ENCODE measurements at regions not wholly inside any gene's neighbourhood (a gene's known extent, or its start where the extent isn't known, plus 50 kb on each side); places are given as distances from the start of the nearest gene placed in this dataset.

DNA sequence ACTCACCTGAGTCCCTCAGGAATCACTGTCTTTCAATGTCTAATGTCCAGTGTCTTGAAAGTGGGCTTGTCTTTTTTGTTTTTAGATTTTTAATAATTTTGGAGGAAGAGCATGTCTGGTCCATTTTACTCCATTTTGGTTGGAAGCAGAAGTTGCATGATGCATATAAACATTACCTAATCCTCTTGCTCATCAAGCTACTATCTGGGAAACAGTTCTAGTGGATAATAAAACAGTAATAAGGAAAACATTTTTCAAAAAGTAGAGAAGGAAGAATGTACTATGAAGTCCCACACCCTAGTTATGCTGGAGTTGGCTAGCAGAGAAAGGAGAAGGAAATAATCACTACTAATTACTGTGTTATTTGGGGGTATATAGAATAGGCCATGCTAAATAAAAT, 263.7 kb downstream of the ETAA1 start:
- Histone ChIP-seq H3K4me3 (ENCODE audit: low read depth in 1 of 5, low read length in 5 of 5) (no peak overlapping the region), H3K4me1 (ENCODE audit: control insufficient read depth in 5 of 5, insufficient read depth in 5 of 5, low read length in 5 of 5) (peaks cover 0 to 13% (median 0%) of the 10 kb centered on the region in 5 donors), H3K36me3 (ENCODE audit: control insufficient read depth in 5 of 5, insufficient read depth in 5 of 5, low read length in 5 of 5) (no peaks in the 10 kb centered on the region), H3K27me3 (ENCODE audit: control insufficient read depth in 5 of 5, insufficient read depth in 4 of 5, low read length in 5 of 5) (no peaks in the 10 kb centered on the region), H3K9ac (ENCODE audit: low read length in 5 of 5) (no peak overlapping the region), H3K27ac (ENCODE audit: low read depth, low read length) (no peak overlapping the region), H3K9me3 (ENCODE audit: control insufficient read depth in 5 of 5, low read length in 5 of 5) (peaks cover 0 to 4% (median 3%) of the 10 kb centered on the region in 5 donors)

DNA sequence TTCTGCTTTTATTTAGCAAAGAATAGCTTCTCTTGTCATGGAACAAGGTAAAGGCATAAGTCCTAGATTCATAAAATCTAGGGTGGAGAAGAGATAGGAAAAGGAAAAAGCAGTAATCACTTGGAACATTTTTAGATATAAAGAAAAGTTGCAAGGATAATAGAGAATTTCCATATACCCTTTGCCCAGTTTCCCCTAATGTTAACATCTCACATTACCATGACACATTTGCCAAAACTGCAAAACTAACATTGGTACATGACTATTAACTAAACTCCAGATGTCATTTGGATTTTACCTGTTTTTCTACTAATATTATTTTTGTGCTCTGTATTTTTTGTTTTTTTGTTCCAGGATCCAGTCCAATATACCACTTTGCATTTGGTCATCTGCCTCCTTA, 265.1 kb downstream of the ETAA1 start:
- Histone ChIP-seq H3K9me3 (ENCODE audit: control insufficient read depth in 5 of 5, low read length in 5 of 5) (peaks cover 0 to 4% (median 3%) of the 10 kb centered on the region in 5 donors), H3K4me1 (ENCODE audit: control insufficient read depth in 5 of 5, insufficient read depth in 5 of 5, low read length in 5 of 5) (peaks cover 0 to 24% (median 6%) of the 10 kb centered on the region in 5 donors), H3K9ac (ENCODE audit: low read length in 5 of 5) (no peak overlapping the region), H3K4me3 (ENCODE audit: low read depth in 1 of 5, low read length in 5 of 5) (no peak overlapping the region), H3K36me3 (ENCODE audit: control insufficient read depth in 5 of 5, insufficient read depth in 5 of 5, low read length in 5 of 5) (no peaks in the 10 kb centered on the region), H3K27me3 (ENCODE audit: control insufficient read depth in 5 of 5, insufficient read depth in 4 of 5, low read length in 5 of 5) (no peaks in the 10 kb centered on the region), H3K27ac (ENCODE audit: low read depth, low read length) (no peak overlapping the region)

DNA sequence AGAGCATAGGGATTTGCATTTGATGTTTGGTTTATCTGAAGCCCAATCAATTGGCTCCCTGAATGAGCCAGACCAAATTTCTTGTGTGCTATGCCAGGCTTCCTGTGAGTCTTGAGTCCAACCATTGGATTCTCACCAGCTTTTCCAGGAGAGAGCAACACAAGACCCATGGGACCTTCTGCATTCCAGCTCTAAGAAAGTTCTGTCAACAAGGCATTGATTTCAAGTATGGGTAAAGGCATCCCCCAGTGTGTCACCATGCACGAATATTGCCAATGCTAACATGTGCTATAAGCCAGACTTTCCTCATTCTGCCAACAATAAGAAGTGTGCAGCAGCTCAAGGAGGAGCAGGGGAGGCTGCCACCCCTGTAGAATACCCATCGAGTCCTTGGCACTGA, 266.6 kb downstream of the ETAA1 start:
- Histone ChIP-seq H3K36me3 (ENCODE audit: control insufficient read depth in 5 of 5, insufficient read depth in 5 of 5, low read length in 5 of 5) (no peaks in the 10 kb centered on the region), H3K27ac (ENCODE audit: low read depth, low read length) (no peak overlapping the region), H3K4me1 (ENCODE audit: control insufficient read depth in 5 of 5, insufficient read depth in 5 of 5, low read length in 5 of 5) (peaks cover 0 to 27% (median 6%) of the 10 kb centered on the region in 5 donors), H3K9ac (ENCODE audit: low read length in 5 of 5) (no peak overlapping the region), H3K9me3 (ENCODE audit: control insufficient read depth in 5 of 5, low read length in 5 of 5) (peaks cover 0 to 4% (median 3%) of the 10 kb centered on the region in 5 donors), H3K27me3 (ENCODE audit: control insufficient read depth in 5 of 5, insufficient read depth in 4 of 5, low read length in 5 of 5) (no peaks in the 10 kb centered on the region), H3K4me3 (ENCODE audit: low read depth in 1 of 5, low read length in 5 of 5) (no peak overlapping the region)

DNA sequence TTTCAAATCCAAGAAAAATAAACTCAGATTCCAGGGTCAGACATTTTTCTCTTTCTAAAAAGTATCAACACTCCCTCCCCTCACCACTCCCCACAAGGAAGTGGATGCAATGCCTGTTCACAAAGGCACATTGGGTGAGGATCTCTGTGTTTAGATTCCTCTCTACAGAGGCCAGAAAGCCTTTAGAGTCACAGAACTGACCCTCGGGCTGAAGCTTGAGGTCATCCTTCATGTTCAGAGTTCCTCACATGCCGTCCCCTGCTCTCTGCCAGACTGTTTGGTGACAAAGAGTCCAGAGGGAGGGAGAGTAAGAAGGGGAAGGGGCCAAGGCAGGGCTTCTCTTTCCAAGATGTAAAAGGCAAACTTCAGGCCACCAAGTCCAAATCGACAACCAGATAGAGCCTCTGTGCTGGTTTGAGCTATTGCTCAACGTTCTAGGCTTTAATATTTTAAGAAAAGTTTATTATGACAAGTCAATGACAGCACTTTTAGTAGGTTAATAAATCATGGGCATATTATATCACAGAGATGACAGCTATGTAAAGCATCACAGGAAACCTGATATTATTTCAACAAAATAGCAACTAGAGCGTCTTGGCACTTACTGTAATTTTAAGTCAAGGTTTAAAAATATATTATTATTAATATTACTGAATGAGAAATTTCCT, 269.4 kb downstream of the ETAA1 start:
- Histone ChIP-seq H3K4me1 (ENCODE audit: control insufficient read depth in 5 of 5, insufficient read depth in 5 of 5, low read length in 5 of 5) (peaks cover 0 to 27% (median 6%) of the 10 kb centered on the region in 5 donors), H3K9ac (ENCODE audit: low read length in 5 of 5) (no peak overlapping the region), H3K27me3 (ENCODE audit: control insufficient read depth in 5 of 5, insufficient read depth in 4 of 5, low read length in 5 of 5) (no peaks in the 10 kb centered on the region), H3K9me3 (ENCODE audit: control insufficient read depth in 5 of 5, low read length in 5 of 5) (no peaks in the 10 kb centered on the region), H3K36me3 (ENCODE audit: control insufficient read depth in 5 of 5, insufficient read depth in 5 of 5, low read length in 5 of 5) (no peaks in the 10 kb centered on the region), H3K4me3 (ENCODE audit: low read depth in 1 of 5, low read length in 5 of 5) (no peak overlapping the region), H3K27ac (ENCODE audit: low read depth, low read length) (no peak overlapping the region)

DNA sequence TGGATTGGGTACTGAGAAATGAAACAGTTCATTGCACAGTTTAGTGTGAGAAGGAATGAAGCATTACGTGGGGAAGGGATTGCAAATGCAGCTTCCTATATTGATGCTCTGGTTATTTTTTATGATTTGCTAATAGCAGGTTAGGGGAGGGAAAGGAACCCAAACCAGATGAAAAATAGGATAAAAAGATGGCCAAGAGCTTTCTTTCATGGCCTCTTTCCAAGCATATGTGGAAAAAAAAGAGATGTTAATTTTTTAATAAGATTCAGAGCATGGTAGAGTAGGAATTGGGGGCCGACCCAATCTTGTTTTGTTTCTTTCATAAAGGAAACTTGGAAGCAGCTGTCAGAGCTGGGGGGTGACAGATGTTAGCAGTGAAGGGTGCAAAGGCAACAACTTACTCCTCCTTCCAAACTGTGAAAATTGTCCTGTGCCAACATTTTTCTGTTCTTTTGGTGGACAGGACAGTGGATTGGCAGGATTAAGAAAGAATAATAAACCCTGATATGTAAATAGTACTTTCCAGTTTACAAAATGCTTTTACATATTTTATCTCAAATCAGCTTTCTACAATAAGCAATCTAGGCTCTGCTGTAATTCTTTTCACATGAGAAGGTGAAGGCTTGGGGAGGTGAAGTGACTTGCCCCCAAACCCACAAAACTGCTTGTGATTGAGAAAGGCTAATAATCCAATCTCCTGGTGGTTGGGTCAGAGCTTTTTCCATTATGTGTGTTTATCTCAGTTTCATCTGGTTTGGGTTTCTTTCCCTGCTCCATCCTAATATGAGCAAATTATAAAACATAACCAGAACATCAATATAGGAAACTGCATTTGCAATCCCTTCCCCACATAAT, 270.1 kb downstream of the ETAA1 start:
- no peak overlapping the region for H3K9ac ChIP-seq (ENCODE audit: low read length in 5 of 5)
- H3K4me3 ChIP-seq (ENCODE audit: low read depth in 1 of 5, low read length in 5 of 5): no peak overlapping the region
- H3K27me3 ChIP-seq (ENCODE audit: control insufficient read depth in 5 of 5, insufficient read depth in 4 of 5, low read length in 5 of 5): no peaks in the 10 kb centered on the region
- H3K9me3 ChIP-seq (ENCODE audit: control insufficient read depth in 5 of 5, low read length in 5 of 5): no peaks in the 10 kb centered on the region
- H3K4me1 ChIP-seq (ENCODE audit: control insufficient read depth in 5 of 5, insufficient read depth in 5 of 5, low read length in 5 of 5): peaks cover 0 to 27% (median 6%) of the 10 kb centered on the region in 5 donors
- no peaks in the 10 kb centered on the region for H3K36me3 ChIP-seq (ENCODE audit: control insufficient read depth in 5 of 5, insufficient read depth in 5 of 5, low read length in 5 of 5)
- H3K27ac ChIP-seq (ENCODE audit: low read depth, low read length): no peak overlapping the region

DNA sequence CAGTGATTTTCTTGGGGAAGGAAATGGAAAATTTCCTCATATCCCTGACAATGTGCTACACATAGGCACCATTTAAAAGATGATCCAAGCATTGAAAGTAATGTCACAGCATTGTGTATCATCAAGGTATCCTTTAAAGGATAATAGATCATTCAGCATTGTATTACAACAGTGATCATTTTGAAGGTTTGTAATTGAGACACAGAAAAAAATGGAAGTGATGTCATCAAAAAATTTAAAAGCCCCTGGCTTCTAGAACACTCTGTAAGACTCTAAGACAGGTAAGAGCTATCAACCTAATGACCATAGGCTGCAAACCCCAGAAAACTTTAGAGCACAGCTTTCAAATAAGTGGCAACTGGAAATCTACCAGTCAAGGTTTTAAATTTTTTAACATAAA, 271.4 kb downstream of the ETAA1 start:
- H3K27ac ChIP-seq (ENCODE audit: low read depth, low read length): no peak overlapping the region
- no peak overlapping the region for H3K4me3 ChIP-seq (ENCODE audit: low read depth in 1 of 5, low read length in 5 of 5)
- no peaks in the 10 kb centered on the region for H3K9me3 ChIP-seq (ENCODE audit: control insufficient read depth in 5 of 5, low read length in 5 of 5)
- H3K36me3 ChIP-seq (ENCODE audit: control insufficient read depth in 5 of 5, insufficient read depth in 5 of 5, low read length in 5 of 5): no peaks in the 10 kb centered on the region
- peaks cover 0 to 25% (median 6%) of the 10 kb centered on the region in 5 donors for H3K4me1 ChIP-seq (ENCODE audit: control insufficient read depth in 5 of 5, insufficient read depth in 5 of 5, low read length in 5 of 5)
- no peaks in the 10 kb centered on the region for H3K27me3 ChIP-seq (ENCODE audit: control insufficient read depth in 5 of 5, insufficient read depth in 4 of 5, low read length in 5 of 5)
- H3K9ac ChIP-seq (ENCODE audit: low read length in 5 of 5): no peak overlapping the region

DNA sequence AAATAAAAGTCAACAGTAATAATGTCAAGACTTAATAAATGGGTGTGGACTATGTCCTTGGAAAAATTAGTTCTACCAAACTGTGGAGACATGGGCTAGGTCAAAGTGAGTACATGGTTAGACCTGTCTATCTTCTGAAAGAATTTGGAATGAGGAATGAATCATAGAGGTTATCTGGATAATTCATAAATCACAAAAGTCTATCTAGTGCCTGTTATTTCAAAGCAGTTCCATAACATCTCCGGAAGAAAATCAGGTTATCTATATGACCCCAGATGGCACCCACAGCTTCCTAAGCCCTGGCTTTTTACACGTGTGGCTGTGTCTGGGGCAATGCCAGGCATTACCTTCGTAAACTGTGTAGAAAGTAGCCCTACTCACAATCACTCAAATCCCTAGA, 272.0 kb downstream of the ETAA1 start:
- Histone ChIP-seq H3K4me3 (ENCODE audit: low read depth in 1 of 5, low read length in 5 of 5) (no peak overlapping the region), H3K4me1 (ENCODE audit: control insufficient read depth in 5 of 5, insufficient read depth in 5 of 5, low read length in 5 of 5) (peaks cover 0 to 19% (median 6%) of the 10 kb centered on the region in 5 donors), H3K9me3 (ENCODE audit: control insufficient read depth in 5 of 5, low read length in 5 of 5) (no peaks in the 10 kb centered on the region), H3K36me3 (ENCODE audit: control insufficient read depth in 5 of 5, insufficient read depth in 5 of 5, low read length in 5 of 5) (no peaks in the 10 kb centered on the region), H3K27ac (ENCODE audit: low read depth, low read length) (no peak overlapping the region), H3K27me3 (ENCODE audit: control insufficient read depth in 5 of 5, insufficient read depth in 4 of 5, low read length in 5 of 5) (no peaks in the 10 kb centered on the region), H3K9ac (ENCODE audit: low read length in 5 of 5) (no peak overlapping the region)

DNA sequence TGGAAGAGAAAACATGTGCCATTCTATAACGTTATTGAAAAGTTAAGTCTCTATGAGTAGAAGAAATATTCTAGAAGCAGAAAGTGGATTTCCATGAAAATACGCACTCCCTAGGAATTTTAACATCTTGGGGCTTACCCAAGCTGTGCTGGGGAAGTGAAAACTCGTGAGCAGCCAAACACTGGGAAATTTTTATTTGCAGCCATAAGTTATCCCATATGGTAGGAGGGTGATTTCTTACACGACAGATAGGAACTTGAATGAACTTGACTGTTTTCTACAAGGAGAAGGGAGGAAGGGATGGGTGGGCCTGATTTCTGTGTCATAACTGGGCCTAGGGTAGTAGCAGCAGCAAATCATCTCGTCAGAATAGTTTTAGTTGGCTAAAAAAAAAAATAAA, 272.6 kb downstream of the ETAA1 start:
- no peak overlapping the region for H3K27ac ChIP-seq (ENCODE audit: low read depth, low read length)
- H3K36me3 ChIP-seq (ENCODE audit: control insufficient read depth in 5 of 5, insufficient read depth in 5 of 5, low read length in 5 of 5): no peaks in the 10 kb centered on the region
- H3K4me3 ChIP-seq (ENCODE audit: low read depth in 1 of 5, low read length in 5 of 5): no peak overlapping the region
- no peaks in the 10 kb centered on the region for H3K27me3 ChIP-seq (ENCODE audit: control insufficient read depth in 5 of 5, insufficient read depth in 4 of 5, low read length in 5 of 5)
- H3K4me1 ChIP-seq (ENCODE audit: control insufficient read depth in 5 of 5, insufficient read depth in 5 of 5, low read length in 5 of 5): peaks cover 0 to 15% (median 6%) of the 10 kb centered on the region in 5 donors
- H3K9me3 ChIP-seq (ENCODE audit: control insufficient read depth in 5 of 5, low read length in 5 of 5): no peaks in the 10 kb centered on the region
- no peak overlapping the region for H3K9ac ChIP-seq (ENCODE audit: low read length in 5 of 5)

DNA sequence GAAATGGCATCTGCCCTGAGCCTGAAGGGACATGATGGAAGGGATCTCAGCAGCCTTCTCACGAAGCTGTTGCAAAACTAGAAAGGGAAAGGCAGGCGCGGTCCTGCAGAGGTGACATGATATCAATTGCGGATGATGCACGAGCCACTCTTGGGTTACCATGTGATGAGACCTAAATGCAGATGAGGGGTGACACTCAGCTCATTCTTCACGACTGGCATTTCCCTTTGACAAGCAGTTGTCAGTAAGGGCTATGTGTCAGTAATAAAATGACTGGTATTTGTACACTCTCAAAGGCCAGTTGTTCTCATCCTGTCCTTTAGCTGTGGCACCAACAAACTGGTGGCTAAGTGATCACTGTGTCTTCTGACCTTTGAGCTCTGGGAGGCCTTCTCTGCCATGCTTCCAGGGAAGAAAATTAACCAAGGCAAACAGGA, 273.6 kb downstream of the ETAA1 start:
- Histone ChIP-seq H3K9me3 (ENCODE audit: control insufficient read depth in 5 of 5, low read length in 5 of 5) (no peaks in the 10 kb centered on the region), H3K36me3 (ENCODE audit: control insufficient read depth in 5 of 5, insufficient read depth in 5 of 5, low read length in 5 of 5) (no peaks in the 10 kb centered on the region), H3K27me3 (ENCODE audit: control insufficient read depth in 5 of 5, insufficient read depth in 4 of 5, low read length in 5 of 5) (no peaks in the 10 kb centered on the region), H3K9ac (ENCODE audit: low read length in 5 of 5) (no peak overlapping the region), H3K27ac (ENCODE audit: low read depth, low read length) (no peak overlapping the region), H3K4me1 (ENCODE audit: control insufficient read depth in 5 of 5, insufficient read depth in 5 of 5, low read length in 5 of 5) (peaks cover 0 to 14% (median 6%) of the 10 kb centered on the region in 5 donors), H3K4me3 (ENCODE audit: low read depth in 1 of 5, low read length in 5 of 5) (no peak overlapping the region)
